Esophagus muscularis mucosa (tissue), 4 donors: ENCODE measurements at regions not wholly inside any gene's neighbourhood (a gene's known extent, or its start where the extent isn't known, plus 50 kb on each side); places are given as distances from the start of the nearest gene placed in this dataset.

Experiments
- DNase-seq: peaks from one replicate; pipeline ENCODE4 v3.0.0-alpha.2; 2017; ENCODE audit errors: extremely low spot score
- H3K27ac ChIP-seq, 4 donors: fragments of 200-600 bp; sonication (generic); replicated peaks in 1 of 4; 1 replicate in 3 of 4; 2 replicates in 1 of 4; pipeline ENCODE4 v1.5.1; 2016 to 2019; ENCODE audit warnings: mild to moderate bottlenecking in 1 of 4
- H3K27me3 ChIP-seq, 4 donors: fragments of 200-600 bp; sonication (generic); one replicate each; pipeline versions ENCODE4 v1.5.1 to v1.6.0; 2016 to 2019
- H3K36me3 ChIP-seq, 4 donors: fragments of 200-600 bp; sonication (generic); one replicate each; pipeline ENCODE4 v1.5.1; 2016 to 2019
- H3K4me1 ChIP-seq, 4 donors: fragments of 200-600 bp; sonication (generic); one replicate each; pipeline ENCODE4 v1.5.1; 2016 to 2019
- H3K4me3 ChIP-seq, 4 donors: fragments of 200-600 bp; sonication (generic); 1 replicate in 2 of 4; 2 replicates in 2 of 4; pipeline ENCODE4 v1.5.1; 2016 to 2019; ENCODE audit warnings: mild to moderate bottlenecking in 4 of 4, moderate library complexity in 1 of 4
- H3K9me3 ChIP-seq, 4 donors: fragments of 200-600 bp; sonication (generic); 1 replicate in 3 of 4; 2 replicates in 1 of 4; pipeline ENCODE4 v1.5.1; 2016 to 2019
- CTCF ChIP-seq, 3 experiments: fragments of 200-600 bp in 2 of 3; fragments of 450-650 bp in 1 of 3; sonication (generic) in 2 of 3; IDR thresholded peaks; one replicate each; pipeline ENCODE4 v1.5.1; 2017 to 2019; ENCODE audit warnings: antibody characterized with exemption in 3 of 3, mild to moderate bottlenecking in 2 of 3, moderate library complexity in 1 of 3
- EP300 ChIP-seq: sonication (generic); formaldehyde crosslinking; IDR thresholded peaks from one replicate; pipeline ENCODE4 v1.6.1; 2017; ENCODE audit warnings: antibody characterized with exemption
- POLR2A ChIP-seq: fragments of 450-650 bp; IDR thresholded peaks from one replicate; pipeline ENCODE4 v1.6.1; 2017; ENCODE audit warnings: antibody characterized with exemption, moderate library complexity, mild to moderate bottlenecking, low read depth
- POLR2AphosphoS5 ChIP-seq, 2 donors: sonication (generic); formaldehyde crosslinking; IDR thresholded peaks; one replicate each; pipeline ENCODE4 v1.6.1; 2017; ENCODE audit warnings: antibody characterized with exemption in 2 of 2
- WGBS: methylation state at CpG from one replicate; pipeline ENCODE4 v1.1.5; 2018; 5-methylcytosine and 5-hydroxymethylcytosine counted together
- intact Hi-C: fragments of 100-400 bp; cut with DNase I; formaldehyde crosslinking; loops from one replicate; pipeline ENCODE4 v1.15.1; 2023

- 79% methylated on average over 6 of the region's 9 CpGs for WGBS
- TF ChIP-seq POLR2A, result no peak
- TF ChIP-seq POLR2AphosphoS5 (IDR thresholded peaks at IDR 0.05), result no peak
- TF ChIP-seq CTCF (IDR thresholded peaks at IDR 0.05), result no peak
- TF ChIP-seq EP300, result no peak
- peak; percentile 66 for DNase-seq
- Histone ChIP-seq H3K36me3 (no peaks in the 10 kb centered on the region), H3K27me3 (peaks cover 0 to 34% (median 0%) of the 10 kb centered on the region in 4 donors), H3K27ac (no peak overlapping the region), H3K4me1 (no peaks in the 10 kb centered on the region), H3K4me3 (no peak overlapping the region), H3K9me3 (no peaks in the 10 kb centered on the region)
- intact Hi-C loops, result no loop called here
Observed at GRCh38 chr19:30169196-30169900, 202.8 kb upstream of the ZNF536 start.

GRCh38 chr19:30170081-30170480 is 202.1 kb upstream of the ZNF536 start:
- Histone ChIP-seq H3K36me3 (no peaks in the 10 kb centered on the region), H3K9me3 (no peaks in the 10 kb centered on the region), H3K27ac (no peak overlapping the region), H3K27me3 (peaks cover 0 to 34% (median 0%) of the 10 kb centered on the region in 4 donors), H3K4me1 (no peaks in the 10 kb centered on the region), H3K4me3 (no peak overlapping the region)
- intact Hi-C loops, result no loop called here
- peak; percentile 47 for DNase-seq
- no peak for TF ChIP-seq POLR2AphosphoS5 (IDR thresholded peaks at IDR 0.05)
- no peak for TF ChIP-seq EP300
- TF ChIP-seq CTCF (IDR thresholded peaks at IDR 0.05), result no peak
- TF ChIP-seq POLR2A, result no peak
- WGBS, result 88% methylated on average over 7 of the region's 7 CpGs

GRCh38 chr19:30170495-30171137 is 201.6 kb upstream of the ZNF536 start:
- intact Hi-C loops, result no loop called here
- TF ChIP-seq CTCF (IDR thresholded peaks at IDR 0.05) (no peak), POLR2AphosphoS5 (IDR thresholded peaks at IDR 0.05) (no peak), POLR2A (no peak), EP300 (no peak)

GRCh38 chr19:30171138-30171635 is 201.0 kb upstream of the ZNF536 start:
- DNase-seq, result peak; percentile 81
- intact Hi-C loops, result no loop called here

More at GRCh38 chr19:30170495-30171137, 201.6 kb upstream of the ZNF536 start:
- Histone ChIP-seq H3K9me3 (no peaks in the 10 kb centered on the region), H3K27me3 (peaks cover 0 to 34% (median 0%) of the 10 kb centered on the region in 4 donors), H3K4me3 (no peak overlapping the region), H3K27ac (no peak overlapping the region), H3K36me3 (no peaks in the 10 kb centered on the region), H3K4me1 (no peaks in the 10 kb centered on the region)
- DNase-seq, result peak; percentile 55
- WGBS, result 84% methylated on average over 8 of the region's 8 CpGs

More at GRCh38 chr19:30171138-30171635, 201.0 kb upstream of the ZNF536 start:
- H3K9me3 ChIP-seq, result no peaks in the 10 kb centered on the region
- peaks cover 0 to 34% (median 0%) of the 10 kb centered on the region in 4 donors for H3K27me3 ChIP-seq
- no peak overlapping the region for H3K4me3 ChIP-seq
- TF ChIP-seq POLR2AphosphoS5 (IDR thresholded peaks at IDR 0.05), result no peak
- TF ChIP-seq CTCF (IDR thresholded peaks at IDR 0.05), result no peak
- no peak for TF ChIP-seq POLR2A
- no peak for TF ChIP-seq EP300
- 88% methylated on average over 3 of the region's 3 CpGs for WGBS
- no peak overlapping the region for H3K27ac ChIP-seq
- no peaks in the 10 kb centered on the region for H3K4me1 ChIP-seq
- H3K36me3 ChIP-seq, result no peaks in the 10 kb centered on the region
